ENCODE measurements at regions not wholly inside any gene's neighbourhood (a gene's known extent, or its start where the extent isn't known, plus 50 kb on each side); places are given as distances from the start of the nearest gene placed in this dataset.

- H3K36me3 ChIP-seq (ENCODE audit: control insufficient read depth, insufficient read depth, low read length) = no peaks in the 10 kb centered on the region
- no peak overlapping the region for H3K4me3 ChIP-seq (replicated peaks in 1 of 4; ENCODE audit: control extremely low read depth in 1 of 4, insufficient read depth in 1 of 4, low read depth in 3 of 4, low read length in 4 of 4)
- no peaks in the 10 kb centered on the region for H3K9me3 ChIP-seq (ENCODE audit: control insufficient read depth, insufficient read depth, low read depth, low read length)
- no peak for DNase-seq (ENCODE audit: low read depth in 2 of 2)
- no peaks in the 10 kb centered on the region for H4K20me1 ChIP-seq (ENCODE audit: control insufficient read depth, extremely low read depth, insufficient read depth, low read length)
- H3K4me2 ChIP-seq (ENCODE audit: extremely low read depth, insufficient read depth, low read length) = no peak overlapping the region
- H3K27me3 ChIP-seq (ENCODE audit: control insufficient read depth, insufficient read depth, low read length) = no peaks in the 10 kb centered on the region
- H3K27ac ChIP-seq (ENCODE audit: insufficient read depth, low read length) = no peak overlapping the region
- H3K79me2 ChIP-seq (ENCODE audit: control insufficient read depth, insufficient read depth, low read length) = no peaks in the 10 kb centered on the region
- TF ChIP-seq EZH2 (IDR thresholded peaks at IDR 0.05; ENCODE audit: low read length, missing control alignments) (no peak), CTCF (conservative IDR thresholded peaks at IDR 0.05 in 1 of 2, IDR thresholded peaks at IDR 0.05 in 1 of 2; ENCODE audit: low read depth in 1 of 2, low read length in 2 of 2) (no peak)
- no peak overlapping the region for H3K9ac ChIP-seq (ENCODE audit: insufficient read depth, low read length)
- no peaks in the 10 kb centered on the region for H3K4me1 ChIP-seq (ENCODE audit: control insufficient read depth, extremely low read depth, insufficient read depth, low read length)
- no peak overlapping the region for H2AFZ ChIP-seq (ENCODE audit: low read length)
Measured at GRCh38 chr17:11130367-11130766, 110.6 kb upstream of the SHISA6 start.

- H3K4me3 ChIP-seq (replicated peaks in 1 of 4; ENCODE audit: control extremely low read depth in 1 of 4, insufficient read depth in 1 of 4, low read depth in 3 of 4, low read length in 4 of 4) = no peak overlapping the region
- no peaks in the 10 kb centered on the region for H3K79me2 ChIP-seq (ENCODE audit: control insufficient read depth, insufficient read depth, low read length)
- no peaks in the 10 kb centered on the region for H3K36me3 ChIP-seq (ENCODE audit: control insufficient read depth, insufficient read depth, low read length)
- no peak overlapping the region for H2AFZ ChIP-seq (ENCODE audit: low read length)
- H4K20me1 ChIP-seq (ENCODE audit: control insufficient read depth, extremely low read depth, insufficient read depth, low read length) = no peaks in the 10 kb centered on the region
- H3K9ac ChIP-seq (ENCODE audit: insufficient read depth, low read length) = no peak overlapping the region
- no peaks in the 10 kb centered on the region for H3K9me3 ChIP-seq (ENCODE audit: control insufficient read depth, insufficient read depth, low read depth, low read length)
- TF ChIP-seq CTCF (conservative IDR thresholded peaks at IDR 0.05 in 1 of 2, IDR thresholded peaks at IDR 0.05 in 1 of 2; ENCODE audit: low read depth in 1 of 2, low read length in 2 of 2) (no peak), EZH2 (IDR thresholded peaks at IDR 0.05; ENCODE audit: low read length, missing control alignments) (no peak)
- no peak overlapping the region for H3K27ac ChIP-seq (ENCODE audit: insufficient read depth, low read length)
- no peak for DNase-seq (ENCODE audit: low read depth in 2 of 2)
- H3K27me3 ChIP-seq (ENCODE audit: control insufficient read depth, insufficient read depth, low read length) = no peaks in the 10 kb centered on the region
- no peak overlapping the region for H3K4me2 ChIP-seq (ENCODE audit: extremely low read depth, insufficient read depth, low read length)
- no peaks in the 10 kb centered on the region for H3K4me1 ChIP-seq (ENCODE audit: control insufficient read depth, extremely low read depth, insufficient read depth, low read length)
Measured at GRCh38 chr17:11122908-11123307, 118.1 kb upstream of the SHISA6 start.

GRCh38 chr17:11121341-11121985 lies 119.5 kb upstream of the SHISA6 start:
- DNase-seq (ENCODE audit: low read depth in 2 of 2) = no peak

More at GRCh38 chr17:11121341-11121985, 119.5 kb upstream of the SHISA6 start:
- Histone ChIP-seq H3K27me3 (ENCODE audit: control insufficient read depth, insufficient read depth, low read length) (no peaks in the 10 kb centered on the region), H3K9me3 (ENCODE audit: control insufficient read depth, insufficient read depth, low read depth, low read length) (no peaks in the 10 kb centered on the region), H2AFZ (ENCODE audit: low read length) (no peak overlapping the region), H3K36me3 (ENCODE audit: control insufficient read depth, insufficient read depth, low read length) (no peaks in the 10 kb centered on the region), H3K9ac (ENCODE audit: insufficient read depth, low read length) (no peak overlapping the region), H3K27ac (ENCODE audit: insufficient read depth, low read length) (no peak overlapping the region), H3K4me1 (ENCODE audit: control insufficient read depth, extremely low read depth, insufficient read depth, low read length) (no peaks in the 10 kb centered on the region), H3K4me2 (ENCODE audit: extremely low read depth, insufficient read depth, low read length) (no peak overlapping the region), H3K79me2 (ENCODE audit: control insufficient read depth, insufficient read depth, low read length) (no peaks in the 10 kb centered on the region), H4K20me1 (ENCODE audit: control insufficient read depth, extremely low read depth, insufficient read depth, low read length) (no peaks in the 10 kb centered on the region), H3K4me3 (replicated peaks in 1 of 4; ENCODE audit: control extremely low read depth in 1 of 4, insufficient read depth in 1 of 4, low read depth in 3 of 4, low read length in 4 of 4) (no peak overlapping the region)
- TF ChIP-seq CTCF (conservative IDR thresholded peaks at IDR 0.05 in 1 of 2, IDR thresholded peaks at IDR 0.05 in 1 of 2; ENCODE audit: low read depth in 1 of 2, low read length in 2 of 2) (no peak), EZH2 (IDR thresholded peaks at IDR 0.05; ENCODE audit: low read length, missing control alignments) (no peak)
